SK-N-SH treated with all-trans-retinoic acid at 6 μM for 48 hours (cell line): ENCODE measurements at regions not wholly inside any gene's neighbourhood (a gene's known extent, or its start where the extent isn't known, plus 50 kb on each side); places are given as distances from the start of the nearest gene placed in this dataset.

Experiments used
- ATAC-seq: fragments of 200-7000 bp; cut with Tn5 transposase; 3 replicates; pipeline ENCODE4 v1.9.1; 2020; ENCODE audit warnings: mild to moderate bottlenecking, moderate library complexity
- ARNTL ChIP-seq: fragments of 450-650 bp; formaldehyde crosslinking; IDR thresholded peaks from 2 replicates; pipeline ENCODE4 v1.5.0; 2020; ENCODE audit warnings: low read depth, mild to moderate bottlenecking, moderate library complexity, borderline replicate concordance
- BACH2 ChIP-seq: fragments of 250-450 bp; sonication (Bioruptor Pico); IDR thresholded peaks from 2 replicates; pipeline ENCODE4 v1.9.0; 2021; ENCODE audit warnings: mild to moderate bottlenecking, borderline replicate concordance
- CREB5 ChIP-seq: fragments of 250-450 bp; sonication (Bioruptor Pico); IDR thresholded peaks from 2 replicates; pipeline ENCODE4 v1.5.1; 2020; ENCODE audit warnings: low read depth, mild to moderate bottlenecking, moderate library complexity
- CSDC2 ChIP-seq: fragments of 250-450 bp; sonication (Bioruptor Pico); IDR thresholded peaks from 2 replicates; pipeline ENCODE4 v1.5.0; 2020; ENCODE audit warnings: mild to moderate bottlenecking, moderate library complexity
- CSRNP3 ChIP-seq: fragments of 250-450 bp; sonication (Bioruptor Pico); IDR thresholded peaks from 2 replicates; pipeline ENCODE4 v1.5.1; 2021; ENCODE audit warnings: mild to moderate bottlenecking, moderate library complexity
- ESRRG ChIP-seq: fragments of 250-450 bp; sonication (Bioruptor Pico); IDR thresholded peaks from 2 replicates; pipeline ENCODE4 v1.6.1; 2021; ENCODE audit warnings: mild to moderate bottlenecking
- GLIS3 ChIP-seq: fragments of 250-450 bp; sonication (Bioruptor Pico); IDR thresholded peaks from 2 replicates; pipeline ENCODE4 v1.5.0; 2020; ENCODE audit warnings: mild to moderate bottlenecking, moderate library complexity
- ISL1 ChIP-seq: fragments of 250-450 bp; sonication (Bioruptor Pico); IDR thresholded peaks from 2 replicates; pipeline ENCODE4 v2.1.2; 2022; ENCODE audit warnings: mild to moderate bottlenecking, moderate library complexity
- OSR1 ChIP-seq: fragments of 250-450 bp; sonication (Bioruptor Pico); IDR thresholded peaks from 2 replicates; pipeline ENCODE4 v1.8.0; 2022; ENCODE audit warnings: moderate library complexity, mild to moderate bottlenecking, inconsistent platforms
- PATZ1 ChIP-seq: fragments of 250-450 bp; sonication (Bioruptor Pico); IDR thresholded peaks from 2 replicates; pipeline ENCODE4 v1.8.0; 2020; ENCODE audit warnings: mild to moderate bottlenecking, moderate library complexity, borderline replicate concordance
- POU6F1 ChIP-seq: fragments of 250-450 bp; sonication (Bioruptor Pico); IDR thresholded peaks from 2 replicates; pipeline ENCODE4 v1.8.0; 2021; ENCODE audit warnings: low read depth, mild to moderate bottlenecking, moderate library complexity, borderline replicate concordance
- PPARA ChIP-seq: fragments of 250-450 bp; sonication (Bioruptor Pico); IDR thresholded peaks from 2 replicates; pipeline ENCODE4 v1.5.0; 2020; ENCODE audit warnings: mild to moderate bottlenecking, borderline replicate concordance
- SNAI2 ChIP-seq: fragments of 250-450 bp; sonication (Bioruptor Pico); IDR thresholded peaks from 2 replicates; pipeline ENCODE4 v1.5.0; 2020; ENCODE audit warnings: mild to moderate bottlenecking, moderate library complexity
- TCF4 ChIP-seq: fragments of 250-450 bp; sonication (Bioruptor Pico); IDR thresholded peaks from 2 replicates; pipeline ENCODE4 v1.8.0; 2021; ENCODE audit warnings: mild to moderate bottlenecking, moderate library complexity, borderline replicate concordance
- TOX ChIP-seq: fragments of 250-450 bp; sonication (Bioruptor Pico); IDR thresholded peaks from 2 replicates; pipeline ENCODE4 v1.8.0; 2021; ENCODE audit warnings: mild to moderate bottlenecking, moderate library complexity, borderline replicate concordance
- TSHZ2 ChIP-seq: fragments of 250-450 bp; sonication (Bioruptor Pico); IDR thresholded peaks from 2 replicates; pipeline ENCODE4 v1.5.0; 2020; ENCODE audit warnings: mild to moderate bottlenecking, moderate library complexity
- ZC3H10 ChIP-seq: fragments of 250-450 bp; sonication (Bioruptor Pico); IDR thresholded peaks from 2 replicates; pipeline ENCODE4 v1.5.1; 2021; ENCODE audit warnings: mild to moderate bottlenecking, moderate library complexity
- ZFP3 ChIP-seq: fragments of 250-450 bp; sonication (Bioruptor Pico); IDR thresholded peaks from 2 replicates; pipeline ENCODE4 v1.5.0; 2020; ENCODE audit warnings: mild to moderate bottlenecking, moderate library complexity
- ZNF70 ChIP-seq: fragments of 450-650 bp; formaldehyde crosslinking; IDR thresholded peaks from 2 replicates; pipeline ENCODE4 v1.5.0; 2020; ENCODE audit warnings: mild to moderate bottlenecking, moderate library complexity
- ZNF8 ChIP-seq: fragments of 450-650 bp; formaldehyde crosslinking; IDR thresholded peaks from 2 replicates; pipeline ENCODE4 v1.5.0; 2020; ENCODE audit warnings: mild to moderate bottlenecking, moderate library complexity

- no peak for ATAC-seq
- TF ChIP-seq ISL1 (no peak), PPARA (CRISPR knock-in tag) (no peak), ZC3H10 (CRISPR knock-in tag) (no peak), GLIS3 (CRISPR knock-in tag) (no peak), CSDC2 (CRISPR knock-in tag) (no peak), ARNTL (CRISPR knock-in tag) (no peak), TOX (no peak), ZFP3 (CRISPR knock-in tag) (no peak), ZNF70 (no peak), TCF4 (CRISPR knock-in tag) (no peak), ESRRG (CRISPR knock-in tag) (no peak), TSHZ2 (CRISPR knock-in tag) (no peak), PATZ1 (CRISPR knock-in tag) (no peak), CREB5 (CRISPR knock-in tag) (no peak), POU6F1 (CRISPR knock-in tag) (no peak), ZNF8 (CRISPR knock-in tag) (no peak), CSRNP3 (CRISPR knock-in tag) (no peak)
- TF ChIP-seq, all 23 proteins: peak for 0
These were observed 181.4 kb upstream of the CST7 start for GRCh38 chr20:24767623-24768100.

- TF ChIP-seq BACH2 (CRISPR knock-in tag) (no peak), ZNF8 (CRISPR knock-in tag) (no peak), CREB5 (CRISPR knock-in tag) (no peak), ARNTL (CRISPR knock-in tag) (no peak), ESRRG (CRISPR knock-in tag) (no peak), OSR1 (no peak), ISL1 (no peak), SNAI2 (CRISPR knock-in tag) (no peak), ZNF70 (no peak), TOX (no peak), TSHZ2 (CRISPR knock-in tag) (no peak), TCF4 (CRISPR knock-in tag) (no peak), POU6F1 (CRISPR knock-in tag) (no peak)
- no peak for ATAC-seq
These were observed 180.8 kb upstream of the CST7 start for GRCh38 chr20:24768201-24768636.
